IMR-90 (cell line): ENCODE measurements at regions not wholly inside any gene's neighbourhood (a gene's known extent, or its start where the extent isn't known, plus 50 kb on each side); places are given as distances from the start of the nearest gene placed in this dataset.

Source experiments
- CTCF ChIP-seq: conservative IDR thresholded peaks from 2 replicates; pipeline ENCODE4 v1.5.1; 2012; ENCODE audit warnings: mild to moderate bottlenecking, low read depth, low read length, improper control_type of control experiment
- MXI1 ChIP-seq: IDR thresholded peaks from 2 replicates; pipeline ENCODE4 v1.6.1; 2012; ENCODE audit warnings: low read depth, mild to moderate bottlenecking, low read length, moderate library complexity, borderline replicate concordance
- RFX5 ChIP-seq: IDR thresholded peaks from 2 replicates; pipeline ENCODE4 v1.8.0; 2012; ENCODE audit warnings: low read depth, mild to moderate bottlenecking, low read length, moderate library complexity
- TF ChIP-seq, protein P1 (sequence below): fragments of 150-350 bp; IDR thresholded peaks from 2 replicates; pipeline ENCODE4 v1.6.1; 2017; ENCODE audit warnings: mild to moderate bottlenecking, antibody characterized with exemption, low read length, low read depth
- TF ChIP-seq, protein P2 (sequence below): fragments of 150-350 bp; IDR thresholded peaks from 2 replicates; pipeline ENCODE4 v1.6.1; 2016; ENCODE audit warnings: low read depth, mild to moderate bottlenecking, low read length, moderate library complexity, borderline replicate concordance

DNA sequence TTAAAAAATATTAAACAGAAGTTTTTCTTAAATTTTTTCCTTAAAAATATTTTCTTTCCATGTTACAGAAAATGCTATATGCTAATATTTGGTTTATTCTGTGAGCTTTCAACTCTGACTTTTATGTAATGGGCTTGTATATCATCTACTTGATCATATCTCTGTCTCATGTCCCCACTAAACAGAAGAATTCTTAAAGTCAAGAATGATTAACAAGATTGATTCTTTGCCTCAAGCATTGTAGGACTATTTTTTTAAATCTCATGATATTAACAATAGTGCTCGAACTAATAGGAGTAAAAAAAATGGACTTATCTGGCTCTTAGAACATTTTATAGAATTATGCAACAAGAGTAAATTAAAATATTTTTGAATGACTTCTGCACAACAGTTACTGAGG lies 206.3 kb downstream of the C12orf50 start:
- TF ChIP-seq, protein P1, sequence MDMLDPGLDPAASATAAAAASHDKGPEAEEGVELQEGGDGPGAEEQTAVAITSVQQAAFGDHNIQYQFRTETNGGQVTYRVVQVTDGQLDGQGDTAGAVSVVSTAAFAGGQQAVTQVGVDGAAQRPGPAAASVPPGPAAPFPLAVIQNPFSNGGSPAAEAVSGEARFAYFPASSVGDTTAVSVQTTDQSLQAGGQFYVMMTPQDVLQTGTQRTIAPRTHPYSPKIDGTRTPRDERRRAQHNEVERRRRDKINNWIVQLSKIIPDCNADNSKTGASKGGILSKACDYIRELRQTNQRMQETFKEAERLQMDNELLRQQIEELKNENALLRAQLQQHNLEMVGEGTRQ = no peak
- TF ChIP-seq CTCF = no peak
- no peak for TF ChIP-seq MXI1
- TF ChIP-seq, protein P2, sequence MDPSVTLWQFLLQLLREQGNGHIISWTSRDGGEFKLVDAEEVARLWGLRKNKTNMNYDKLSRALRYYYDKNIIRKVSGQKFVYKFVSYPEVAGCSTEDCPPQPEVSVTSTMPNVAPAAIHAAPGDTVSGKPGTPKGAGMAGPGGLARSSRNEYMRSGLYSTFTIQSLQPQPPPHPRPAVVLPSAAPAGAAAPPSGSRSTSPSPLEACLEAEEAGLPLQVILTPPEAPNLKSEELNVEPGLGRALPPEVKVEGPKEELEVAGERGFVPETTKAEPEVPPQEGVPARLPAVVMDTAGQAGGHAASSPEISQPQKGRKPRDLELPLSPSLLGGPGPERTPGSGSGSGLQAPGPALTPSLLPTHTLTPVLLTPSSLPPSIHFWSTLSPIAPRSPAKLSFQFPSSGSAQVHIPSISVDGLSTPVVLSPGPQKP = no peak
- TF ChIP-seq RFX5 = no peak
